Ovary (tissue), 7 donors: ENCODE measurements at regions not wholly inside any gene's neighbourhood (a gene's known extent, or its start where the extent isn't known, plus 50 kb on each side); places are given as distances from the start of the nearest gene placed in this dataset.

ENCODE experiments used
- DNase-seq, 5 donors: peaks; one replicate each; pipeline ENCODE4 v3.0.0-alpha.2; 2019 to 2020
- H3K27ac ChIP-seq, 2 donors: fragments of 200-600 bp; one replicate each; pipeline versions ENCODE4 v1.5.1 to v1.8.0; 2019 to 2022
- H3K27me3 ChIP-seq: fragments of 200-600 bp; one replicate; pipeline ENCODE4 v1.8.0; 2022
- H3K36me3 ChIP-seq: fragments of 200-600 bp; sonication (generic); one replicate; pipeline ENCODE4 v1.5.1; 2019
- H3K4me1 ChIP-seq: one replicate; pipeline ENCODE4 v1.8.1; 2013; ENCODE audit warnings: mild to moderate bottlenecking, moderate library complexity; ENCODE audit not compliant: insufficient read depth
- H3K4me3 ChIP-seq: fragments of 200-600 bp; sonication (generic); one replicate; pipeline ENCODE4 v1.5.1; 2017
- H3K9me3 ChIP-seq, 2 donors: fragments of 200-600 bp in 1 of 2; sonication (generic) in 1 of 2; one replicate each; pipeline versions ENCODE4 v1.5.1 to v1.8.1; 2013 to 2019; ENCODE audit warnings: mild to moderate bottlenecking in 1 of 2, moderate library complexity in 1 of 2
- EP300 ChIP-seq: sonication (generic); formaldehyde crosslinking; IDR thresholded peaks from one replicate; pipeline ENCODE4 v1.6.1; 2017; ENCODE audit warnings: antibody characterized with exemption
- POLR2A ChIP-seq: fragments of 450-650 bp; IDR thresholded peaks from one replicate; pipeline ENCODE4 v1.6.1; 2017; ENCODE audit warnings: antibody characterized with exemption, mild to moderate bottlenecking, moderate library complexity
- WGBS, 3 donors: extraction: QIAGEN DNeasy Blood & Tissue Kit in 1 of 3; methylation state at CpG; one replicate each; pipeline versions ENCODE4 v1.1.5 to v1.1.7; 2013 to 2017; 5-methylcytosine and 5-hydroxymethylcytosine counted together
- intact Hi-C, 4 donors: fragments of 100-400 bp; cut with DNase I; formaldehyde crosslinking; loops; one replicate each; pipeline versions ENCODE4 v1.11.0 to v1.15.1; 2022 to 2023
- TF ChIP-seq, protein P1 (sequence below), 3 donors: fragments of 450-650 bp in 2 of 3; fragments of 200-600 bp in 1 of 3; IDR thresholded peaks; one replicate each; pipeline versions ENCODE4 v1.5.1 to v1.8.0; 2016 to 2022; ENCODE audit warnings: antibody characterized with exemption in 3 of 3, mild to moderate bottlenecking in 1 of 3
- donor health status: DM: no; HTN: no; CAD: no; lungs with moderate emphysema.
- donor health status: DM: no; HTN: no; CAD: no.
- donor health status: Bipolar disorder and iron deficiency.
- donor health status: DM: no; HTN: no; CAD: no.
- donor health status: DM: yes; HTN: yes; CAD: no.

DNA sequence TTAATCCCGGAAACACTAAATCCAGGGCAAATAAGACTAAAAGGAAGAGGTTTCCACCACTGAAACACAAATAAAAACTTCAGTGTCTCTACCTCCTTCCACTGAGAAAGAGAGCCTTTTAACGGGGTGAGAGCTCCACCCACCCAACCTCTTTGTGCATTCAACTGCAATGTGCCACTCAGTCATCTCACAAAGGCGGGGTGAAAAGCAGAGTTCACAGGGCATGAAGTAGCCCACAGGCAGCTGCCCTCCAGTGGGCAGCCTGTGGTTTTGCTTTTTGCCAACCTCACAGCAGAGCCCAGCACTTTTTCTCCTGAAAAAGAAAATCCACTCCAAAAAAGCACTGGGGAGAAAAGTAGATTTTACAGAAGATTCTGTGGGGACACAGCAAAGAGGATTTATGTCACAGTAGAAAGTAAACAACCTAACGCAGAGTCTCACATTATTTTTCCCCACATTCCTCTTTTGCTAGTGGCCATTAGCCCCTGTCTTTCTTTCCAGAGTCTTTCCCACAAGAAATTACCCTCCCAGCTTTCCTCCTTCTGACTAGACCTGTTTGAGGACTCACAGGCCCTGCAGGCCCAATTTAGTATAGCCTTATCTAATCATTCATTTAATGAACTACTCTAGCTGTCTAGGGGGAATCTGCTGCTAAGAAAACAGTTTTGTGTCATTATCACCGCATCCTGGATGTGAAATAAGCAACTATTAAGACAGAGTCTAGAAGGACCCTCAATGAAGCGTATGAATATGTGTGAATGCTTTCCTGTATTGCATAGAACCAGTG is 753.8 kb upstream of the FOXG1 start:
- 74% methylated on average over 6 of the region's 6 CpGs for WGBS, 3 donors
- no peaks in the 10 kb centered on the region for H3K4me1 ChIP-seq
- no peak overlapping the region for H3K27ac ChIP-seq
- H3K4me3 ChIP-seq: no peak overlapping the region
- DNase-seq: no peak
- no peaks in the 10 kb centered on the region for H3K9me3 ChIP-seq
- TF ChIP-seq POLR2A (no peak), EP300 (no peak)
- H3K36me3 ChIP-seq: no peaks in the 10 kb centered on the region
- intact Hi-C loops: no loop called here
- no peaks in the 10 kb centered on the region for H3K27me3 ChIP-seq

DNA sequence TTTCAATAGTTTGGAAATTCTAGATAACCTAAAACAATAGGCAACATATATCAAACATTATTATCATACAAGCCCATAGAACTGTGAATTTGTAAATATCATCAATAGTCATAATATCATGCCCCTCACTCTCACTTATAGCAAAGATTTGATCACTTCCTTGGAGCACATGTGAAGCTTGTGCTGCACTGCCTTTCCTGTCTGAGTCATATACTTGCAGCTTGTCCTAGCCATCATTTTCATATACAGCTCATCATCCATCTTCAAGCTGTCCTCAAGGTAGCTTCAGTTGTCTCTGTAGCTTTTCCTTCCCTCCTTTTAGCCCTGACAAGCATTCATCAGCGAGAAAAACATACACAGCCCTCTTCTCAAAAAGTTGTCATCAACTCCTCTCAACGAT is 746.5 kb upstream of the FOXG1 start:
- Histone ChIP-seq H3K9me3 (no peaks in the 10 kb centered on the region), H3K4me3 (no peak overlapping the region), H3K36me3 (no peaks in the 10 kb centered on the region), H3K27me3 (no peaks in the 10 kb centered on the region), H3K27ac (no peak overlapping the region), H3K4me1 (no peaks in the 10 kb centered on the region)
- DNase-seq: no peak
- intact Hi-C loops: no loop called here
- TF ChIP-seq, protein P1, sequence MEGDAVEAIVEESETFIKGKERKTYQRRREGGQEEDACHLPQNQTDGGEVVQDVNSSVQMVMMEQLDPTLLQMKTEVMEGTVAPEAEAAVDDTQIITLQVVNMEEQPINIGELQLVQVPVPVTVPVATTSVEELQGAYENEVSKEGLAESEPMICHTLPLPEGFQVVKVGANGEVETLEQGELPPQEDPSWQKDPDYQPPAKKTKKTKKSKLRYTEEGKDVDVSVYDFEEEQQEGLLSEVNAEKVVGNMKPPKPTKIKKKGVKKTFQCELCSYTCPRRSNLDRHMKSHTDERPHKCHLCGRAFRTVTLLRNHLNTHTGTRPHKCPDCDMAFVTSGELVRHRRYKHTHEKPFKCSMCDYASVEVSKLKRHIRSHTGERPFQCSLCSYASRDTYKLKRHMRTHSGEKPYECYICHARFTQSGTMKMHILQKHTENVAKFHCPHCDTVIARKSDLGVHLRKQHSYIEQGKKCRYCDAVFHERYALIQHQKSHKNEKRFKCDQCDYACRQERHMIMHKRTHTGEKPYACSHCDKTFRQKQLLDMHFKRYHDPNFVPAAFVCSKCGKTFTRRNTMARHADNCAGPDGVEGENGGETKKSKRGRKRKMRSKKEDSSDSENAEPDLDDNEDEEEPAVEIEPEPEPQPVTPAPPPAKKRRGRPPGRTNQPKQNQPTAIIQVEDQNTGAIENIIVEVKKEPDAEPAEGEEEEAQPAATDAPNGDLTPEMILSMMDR (IDR thresholded peaks at IDR 0.05): no peak
- TF ChIP-seq EP300: no peak
- WGBS, 3 donors: 75 to 82% (median 79%) methylated on average over 2 of the region's 2 CpGs

DNA sequence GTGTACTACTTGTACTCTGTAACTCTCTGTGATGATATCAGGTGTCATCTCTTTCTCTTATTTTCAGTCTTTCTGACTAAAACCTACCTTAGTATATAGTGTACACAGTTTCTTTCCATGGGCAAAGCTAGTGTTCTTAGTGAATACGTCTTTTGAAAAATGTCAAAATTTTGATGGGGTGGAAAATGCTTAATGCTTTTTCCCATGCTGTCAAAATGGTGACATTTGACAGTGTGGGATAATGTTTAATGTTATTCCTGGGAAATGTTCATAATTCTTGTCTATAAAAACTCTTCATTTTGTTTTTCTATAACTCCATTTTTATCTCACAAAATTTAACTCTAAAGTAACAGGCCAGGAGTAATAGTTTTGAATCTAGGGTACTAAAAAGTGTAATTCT is 742.7 kb upstream of the FOXG1 start:
- Histone ChIP-seq H3K4me3 (no peak overlapping the region), H3K27me3 (no peaks in the 10 kb centered on the region), H3K4me1 (no peaks in the 10 kb centered on the region), H3K9me3 (no peaks in the 10 kb centered on the region), H3K36me3 (no peaks in the 10 kb centered on the region), H3K27ac (no peak overlapping the region)
- intact Hi-C loops: no loop called here
- TF ChIP-seq POLR2A (no peak), EP300 (no peak)
- TF ChIP-seq, protein P1 (IDR thresholded peaks at IDR 0.05): no peak
- no peak for DNase-seq
- WGBS, 3 donors: 78 to 86% (median 80%) methylated on average over 1 of the region's 1 CpG

DNA sequence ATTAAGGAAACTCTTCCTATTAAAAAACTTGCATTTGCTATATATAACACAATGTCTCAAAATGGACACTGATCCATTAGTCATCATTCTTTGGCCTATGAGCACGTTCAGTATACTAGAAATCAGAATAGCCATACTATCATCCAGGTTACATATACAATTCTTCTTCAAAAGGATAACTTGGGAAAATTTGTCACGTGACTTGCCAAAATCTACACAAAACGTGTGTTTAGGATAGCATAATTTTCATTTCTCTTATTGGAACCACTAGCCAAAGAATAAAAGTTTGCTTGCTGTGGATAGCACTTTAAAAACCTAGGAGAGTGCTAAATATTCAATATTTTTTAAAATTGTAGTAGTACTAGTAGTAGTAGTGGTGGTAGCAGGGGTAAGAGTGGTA is 714.3 kb upstream of the FOXG1 start:
- no peak overlapping the region for H3K27ac ChIP-seq
- no peaks in the 10 kb centered on the region for H3K9me3 ChIP-seq
- no peak overlapping the region for H3K4me3 ChIP-seq
- no peaks in the 10 kb centered on the region for H3K4me1 ChIP-seq
- TF ChIP-seq EP300: no peak
- TF ChIP-seq POLR2A: no peak
- TF ChIP-seq, protein P1 (IDR thresholded peaks at IDR 0.05): no peak
- no peaks in the 10 kb centered on the region for H3K27me3 ChIP-seq
- intact Hi-C loops: no loop called here
- no peaks in the 10 kb centered on the region for H3K36me3 ChIP-seq
- no peak for DNase-seq
- 81 to 87% (median 84%) methylated on average over 3 of the region's 3 CpGs for WGBS, 3 donors

DNA sequence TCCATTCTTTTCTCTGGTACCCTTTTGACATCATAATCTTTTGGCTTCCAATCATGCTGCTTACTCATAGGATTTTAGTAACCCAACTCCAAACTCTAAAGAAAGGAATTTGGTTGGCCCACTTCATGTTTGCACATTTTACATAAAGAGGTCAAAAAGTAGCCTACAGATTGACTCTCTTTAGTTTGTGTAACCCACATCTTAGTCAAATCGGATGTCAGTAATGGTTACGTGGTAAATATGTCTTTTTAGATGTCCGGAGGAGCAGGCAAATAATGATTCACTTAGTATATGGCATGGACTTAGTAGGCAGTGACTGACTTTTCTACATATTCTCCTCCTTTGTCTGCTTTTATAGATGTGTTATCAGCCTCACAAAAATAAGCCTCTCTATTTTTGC is 711.6 kb upstream of the FOXG1 start:
- no peak overlapping the region for H3K27ac ChIP-seq
- WGBS, 3 donors: 94 to 96% (median 96%) methylated on average over 3 of the region's 3 CpGs
- H3K9me3 ChIP-seq: no peaks in the 10 kb centered on the region
- no peaks in the 10 kb centered on the region for H3K36me3 ChIP-seq
- intact Hi-C loops: no loop called here
- H3K27me3 ChIP-seq: no peaks in the 10 kb centered on the region
- no peak for DNase-seq
- no peaks in the 10 kb centered on the region for H3K4me1 ChIP-seq
- TF ChIP-seq POLR2A (no peak), EP300 (no peak)
- TF ChIP-seq, protein P1 (IDR thresholded peaks at IDR 0.05): no peak
- no peak overlapping the region for H3K4me3 ChIP-seq
